Karpas-422 (cell line): ENCODE measurements at regions not wholly inside any gene's neighbourhood (a gene's known extent, or its start where the extent isn't known, plus 50 kb on each side); places are given as distances from the start of the nearest gene placed in this dataset.

ENCODE experiments used
- DNase-seq: peaks from one replicate; pipeline ENCODE4 v3.0.0-alpha.2; 2015
- H2AFZ ChIP-seq: fragments of 200-600 bp; sonication (generic); 2 replicates; pipeline ENCODE4 v1.6.1; 2014; ENCODE audit warnings: antibody characterized with exemption, low read length, mixed read lengths
- H3K27ac ChIP-seq: fragments of 200-600 bp; sonication (generic); 2 replicates; pipeline ENCODE4 v1.5.1; 2014; ENCODE audit warnings: mild to moderate bottlenecking, low read length, moderate library complexity
- H3K27me3 ChIP-seq: fragments of 200-600 bp; sonication (generic); 2 replicates; pipeline ENCODE4 v1.6.1; 2014; ENCODE audit warnings: low read length, mixed read lengths
- H3K36me3 ChIP-seq: fragments of 200-600 bp; sonication (generic); 2 replicates; pipeline ENCODE4 v1.6.1; 2014; ENCODE audit warnings: low read length, mixed read lengths; ENCODE audit not compliant: insufficient read depth
- H3K4me1 ChIP-seq: fragments of 200-600 bp; sonication (generic); 2 replicates; pipeline ENCODE4 v1.6.1; 2014; ENCODE audit warnings: mild to moderate bottlenecking, low read length, mixed read lengths
- H3K4me2 ChIP-seq: fragments of 200-600 bp; sonication (generic); 2 replicates; pipeline ENCODE4 v1.6.1; 2014; ENCODE audit warnings: low read length, low read depth, mild to moderate bottlenecking; ENCODE audit not compliant: poor library complexity, severe bottlenecking
- H3K4me3 ChIP-seq: fragments of 200-600 bp; sonication (generic); 2 replicates; pipeline ENCODE4 v1.5.1; 2014; ENCODE audit warnings: mild to moderate bottlenecking, antibody characterized with exemption, low read length, mixed read lengths
- H3K79me2 ChIP-seq: fragments of 200-600 bp; sonication (generic); 2 replicates; pipeline ENCODE4 v1.6.1; 2014; ENCODE audit warnings: mild to moderate bottlenecking, low read length, mixed read lengths
- H3K9ac ChIP-seq: fragments of 200-600 bp; sonication (generic); 2 replicates; pipeline ENCODE4 v1.6.0; 2014; ENCODE audit warnings: low read length
- H3K9me2 ChIP-seq: fragments of 200-600 bp; sonication (generic), shearing (Covaris generic); replicated peaks from 2 replicates; pipeline ENCODE4 v1.6.0; 2014; ENCODE audit warnings: mild to moderate bottlenecking, low read length, moderate library complexity; ENCODE audit not compliant: insufficient read depth
- H3K9me3 ChIP-seq: fragments of 300-700, 200-600 bp; sonication (generic); 2 replicates; pipeline ENCODE4 v1.6.1; 2014; ENCODE audit warnings: low read length, mixed read lengths
- H4K20me1 ChIP-seq: fragments of 200-600 bp; sonication (generic); 2 replicates; pipeline ENCODE4 v1.6.1; 2014; ENCODE audit warnings: mild to moderate bottlenecking, antibody characterized with exemption, low read length, low read depth; ENCODE audit not compliant: insufficient read depth

- Histone ChIP-seq H3K9me2 (no peaks in the 10 kb centered on the region), H4K20me1 (no peaks in the 10 kb centered on the region), H3K36me3 (no peaks in the 10 kb centered on the region), H3K4me3 (no peak overlapping the region), H3K9me3 (no peaks in the 10 kb centered on the region), H3K27ac (no peak overlapping the region), H3K79me2 (no peaks in the 10 kb centered on the region), H3K9ac (no peak overlapping the region), H2AFZ (no peak overlapping the region), H3K27me3 (no peaks in the 10 kb centered on the region; the same call in 1 of the 2 replicates), H3K4me1 (peaks cover 48% of the 10 kb centered on the region), H3K4me2 (no peak overlapping the region)
- no peak for DNase-seq
Observed at GRCh38 chr2:64326578-64327050, 127.3 kb upstream of the LGALSL start.

- H3K27ac ChIP-seq, result no peak overlapping the region
- peak overlapping the region; percentile 67 for H3K4me2 ChIP-seq
- no peaks in the 10 kb centered on the region for H4K20me1 ChIP-seq
- no peaks in the 10 kb centered on the region for H3K9me3 ChIP-seq
- no peaks in the 10 kb centered on the region for H3K9me2 ChIP-seq
- H2AFZ ChIP-seq, result peak overlapping the region; percentile 56; the same call in 1 of the 2 replicates
- no peaks in the 10 kb centered on the region; the same call in 1 of the 2 replicates for H3K27me3 ChIP-seq
- no peak for DNase-seq
- H3K36me3 ChIP-seq, result no peaks in the 10 kb centered on the region
- peak overlapping the region; percentile 54 for H3K4me3 ChIP-seq
- H3K9ac ChIP-seq, result peak overlapping the region; percentile 40
- H3K4me1 ChIP-seq, result peaks cover 48% of the 10 kb centered on the region
- H3K79me2 ChIP-seq, result no peaks in the 10 kb centered on the region
Observed at GRCh38 chr2:64327129-64327509, 126.8 kb upstream of the LGALSL start.

- Histone ChIP-seq H3K4me2 (peak overlapping the region; percentile 67), H4K20me1 (no peaks in the 10 kb centered on the region), H3K27ac (no peak overlapping the region), H2AFZ (peak overlapping the region; percentile 56), H3K27me3 (no peaks in the 10 kb centered on the region), H3K9ac (peak overlapping the region; percentile 40), H3K36me3 (no peaks in the 10 kb centered on the region), H3K4me3 (peak overlapping the region; percentile 54), H3K9me2 (no peaks in the 10 kb centered on the region), H3K9me3 (no peaks in the 10 kb centered on the region), H3K79me2 (no peaks in the 10 kb centered on the region), H3K4me1 (peaks cover 48% of the 10 kb centered on the region)
- DNase-seq, result peak; percentile 84
Observed at GRCh38 chr2:64327510-64328414, 126.2 kb upstream of the LGALSL start.

GRCh38 chr2:64328415-64328722, 125.6 kb upstream of the LGALSL start:
- H3K27me3 ChIP-seq, result no peaks in the 10 kb centered on the region
- no peak overlapping the region for H2AFZ ChIP-seq
- H3K79me2 ChIP-seq, result no peaks in the 10 kb centered on the region
- no peaks in the 10 kb centered on the region for H4K20me1 ChIP-seq
- H3K4me3 ChIP-seq, result peak overlapping the region; percentile 54; the same call in 1 of the 2 replicates
- H3K36me3 ChIP-seq, result no peaks in the 10 kb centered on the region
- peak overlapping the region; percentile 40; the same call in 1 of the 2 replicates for H3K9ac ChIP-seq
- H3K9me2 ChIP-seq, result no peaks in the 10 kb centered on the region
- peaks cover 48% of the 10 kb centered on the region for H3K4me1 ChIP-seq
- no peak overlapping the region for H3K27ac ChIP-seq
- no peaks in the 10 kb centered on the region for H3K9me3 ChIP-seq
- DNase-seq, result no peak
- H3K4me2 ChIP-seq, result peak overlapping the region; percentile 67

- H3K4me1 ChIP-seq, result peaks cover 48% of the 10 kb centered on the region
- H3K27ac ChIP-seq, result no peak overlapping the region
Observed at GRCh38 chr2:64328756-64329155, 125.2 kb upstream of the LGALSL start.

GRCh38 chr2:64329848-64330247, 124.1 kb upstream of the LGALSL start:
- peaks cover 40% of the 10 kb centered on the region for H3K4me1 ChIP-seq
- no peaks in the 10 kb centered on the region for H3K9me2 ChIP-seq

More at GRCh38 chr2:64328756-64329155, 125.2 kb upstream of the LGALSL start:
- Histone ChIP-seq H3K4me2 (no peak overlapping the region), H3K4me3 (no peak overlapping the region), H3K9me3 (no peaks in the 10 kb centered on the region), H3K27me3 (no peaks in the 10 kb centered on the region), H3K9me2 (no peaks in the 10 kb centered on the region), H3K79me2 (no peaks in the 10 kb centered on the region), H3K36me3 (no peaks in the 10 kb centered on the region), H2AFZ (no peak overlapping the region), H4K20me1 (no peaks in the 10 kb centered on the region), H3K9ac (no peak overlapping the region)
- DNase-seq, result no peak

GRCh38 chr2:64330281-64331113, 123.5 kb upstream of the LGALSL start:
- peak overlapping the region; percentile 29 for H3K4me2 ChIP-seq
- DNase-seq, result peak; percentile 95

More at GRCh38 chr2:64329848-64330247, 124.1 kb upstream of the LGALSL start:
- Histone ChIP-seq H4K20me1 (no peaks in the 10 kb centered on the region), H3K27me3 (no peaks in the 10 kb centered on the region), H3K79me2 (no peaks in the 10 kb centered on the region), H3K9me3 (no peaks in the 10 kb centered on the region), H3K36me3 (no peaks in the 10 kb centered on the region), H3K9ac (no peak overlapping the region), H3K27ac (no peak overlapping the region), H3K4me2 (no peak overlapping the region), H3K4me3 (no peak overlapping the region), H2AFZ (no peak overlapping the region)
- DNase-seq, result no peak

GRCh38 chr2:64331114-64331645, 122.8 kb upstream of the LGALSL start:
- H4K20me1 ChIP-seq, result no peaks in the 10 kb centered on the region
- H3K27me3 ChIP-seq, result no peaks in the 10 kb centered on the region
- no peak overlapping the region for H3K27ac ChIP-seq
- no peaks in the 10 kb centered on the region for H3K9me3 ChIP-seq
- no peak overlapping the region for H2AFZ ChIP-seq
- H3K4me3 ChIP-seq, result no peak overlapping the region
- no peak for DNase-seq
- H3K79me2 ChIP-seq, result no peaks in the 10 kb centered on the region
- no peaks in the 10 kb centered on the region for H3K36me3 ChIP-seq
- H3K9ac ChIP-seq, result no peak overlapping the region
- H3K9me2 ChIP-seq, result no peaks in the 10 kb centered on the region
- H3K4me1 ChIP-seq, result peaks cover 27% of the 10 kb centered on the region
- H3K4me2 ChIP-seq, result peak overlapping the region; percentile 29

More at GRCh38 chr2:64330281-64331113, 123.5 kb upstream of the LGALSL start:
- Histone ChIP-seq H3K36me3 (no peaks in the 10 kb centered on the region), H3K27ac (no peak overlapping the region), H3K4me1 (peaks cover 34% of the 10 kb centered on the region), H3K27me3 (no peaks in the 10 kb centered on the region), H3K9me2 (no peaks in the 10 kb centered on the region), H2AFZ (no peak overlapping the region), H3K9ac (no peak overlapping the region), H3K9me3 (no peaks in the 10 kb centered on the region), H3K79me2 (no peaks in the 10 kb centered on the region), H3K4me3 (no peak overlapping the region; the same call in 1 of the 2 replicates), H4K20me1 (no peaks in the 10 kb centered on the region)
